ENCODE measurements at regions not wholly inside any gene's neighbourhood (a gene's known extent, or its start where the extent isn't known, plus 50 kb on each side); places are given as distances from the start of the nearest gene placed in this dataset.

DNA sequence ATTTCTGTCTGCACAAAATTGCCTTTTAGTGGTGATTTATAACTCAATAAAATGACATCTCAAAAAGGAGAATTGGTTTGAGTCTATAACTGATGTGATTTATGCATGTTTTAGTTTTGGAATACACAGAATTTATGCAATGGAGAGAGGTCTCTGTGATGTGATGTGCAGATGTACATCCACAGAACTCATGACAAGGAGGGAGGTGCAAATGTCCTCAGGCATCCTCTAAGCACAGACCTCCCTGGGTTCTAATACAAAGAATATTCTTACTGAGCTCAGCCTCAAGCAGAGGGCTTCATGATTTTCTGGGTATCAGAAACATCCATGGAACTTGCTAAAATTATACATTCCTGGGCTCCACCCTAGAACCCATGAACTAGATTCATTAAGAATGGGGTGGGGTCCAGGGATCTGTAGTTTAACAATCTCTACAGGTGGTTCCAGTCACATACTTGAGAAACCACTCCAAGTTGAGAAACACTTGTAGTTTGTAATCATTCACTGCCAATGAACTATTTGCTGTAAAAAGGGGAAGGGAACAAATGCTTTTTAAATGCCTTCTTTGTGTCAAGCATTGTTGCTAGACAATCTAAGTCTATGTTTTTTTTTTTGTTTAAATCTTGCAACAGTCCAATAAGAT lies 60.2 kb upstream of the NEDD9 start:
- Mint-ChIP-seq H3K27ac (no peak overlapping the region), H3K4me1 (peaks cover 9% of the 10 kb centered on the region), H3K9me3 (peaks cover 17% of the 10 kb centered on the region), H3K27me3 (no peaks in the 10 kb centered on the region), H3K4me3 (no peak overlapping the region), H3K36me3 (peaks cover 74% of the 10 kb centered on the region)
- DNase-seq: no peak

DNA sequence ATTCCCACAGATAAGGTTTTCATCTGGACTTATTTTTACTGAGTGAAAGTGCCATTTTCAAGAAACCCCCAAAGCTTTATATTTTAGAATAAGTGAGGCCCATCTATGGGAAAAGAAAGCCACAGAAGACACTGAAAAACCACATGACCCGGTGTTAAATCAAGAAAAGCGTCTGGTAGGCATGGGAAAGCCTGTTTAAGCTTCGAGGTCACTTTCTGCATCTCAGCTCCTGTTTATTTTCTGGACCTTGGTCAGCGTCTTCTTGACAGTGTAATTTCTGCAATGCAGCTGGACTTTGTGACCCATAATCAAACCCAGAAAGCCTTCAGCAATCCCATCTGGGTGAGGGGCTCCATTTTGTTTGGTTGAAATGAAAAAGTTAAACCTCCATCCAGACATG lies 59.6 kb upstream of the NEDD9 start:
- DNase-seq: no peak
- Mint-ChIP-seq H3K4me3 (no peak overlapping the region), H3K27ac (no peak overlapping the region), H3K9me3 (peaks cover 20% of the 10 kb centered on the region), H3K4me1 (peaks cover 9% of the 10 kb centered on the region), H3K36me3 (peaks cover 73% of the 10 kb centered on the region), H3K27me3 (no peaks in the 10 kb centered on the region)

DNA sequence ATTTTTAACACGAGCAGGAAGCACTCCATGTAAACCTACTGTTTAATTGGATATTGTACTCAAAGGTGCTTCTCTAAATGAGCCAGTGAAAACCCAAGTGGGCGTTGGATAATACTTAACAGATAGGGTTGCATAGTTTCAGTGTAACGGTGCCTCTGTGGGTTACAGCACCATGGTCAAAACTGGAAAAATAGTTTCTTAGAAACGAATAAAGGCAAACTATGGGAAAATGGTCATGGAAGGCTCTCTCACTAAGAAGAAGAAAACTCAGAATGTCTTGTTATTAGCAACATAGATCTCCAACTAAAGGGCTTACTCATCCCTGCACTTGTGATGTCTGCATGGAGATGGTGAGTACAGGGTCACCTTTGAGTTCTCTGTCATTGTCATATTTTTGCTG lies 59.1 kb upstream of the NEDD9 start:
- Mint-ChIP-seq H3K9me3 (peaks cover 21% of the 10 kb centered on the region), H3K4me3 (no peak overlapping the region), H3K27me3 (no peaks in the 10 kb centered on the region), H3K4me1 (peaks cover 9% of the 10 kb centered on the region), H3K36me3 (peaks cover 73% of the 10 kb centered on the region), H3K27ac (no peak overlapping the region)
- DNase-seq: no peak

DNA sequence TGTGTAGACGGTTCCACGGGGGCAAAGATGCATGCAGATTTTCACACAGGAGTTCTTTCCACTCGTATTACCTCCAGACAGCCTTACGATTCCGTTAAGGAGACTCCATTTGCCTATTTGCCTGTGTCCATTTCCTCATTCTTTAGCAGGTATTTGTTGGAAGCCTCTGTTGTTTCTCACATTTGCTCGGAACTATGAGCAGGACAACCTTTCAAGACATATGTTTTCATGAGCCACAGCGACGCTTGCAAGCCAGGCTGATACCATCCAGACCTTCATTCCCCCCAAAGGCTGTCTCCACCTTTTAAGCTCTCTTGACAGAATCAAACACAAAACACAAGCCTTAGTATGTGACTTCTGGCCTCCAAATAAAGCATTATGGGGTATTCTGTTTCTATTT lies 57.6 kb upstream of the NEDD9 start:
- no peaks in the 10 kb centered on the region for H3K27me3 Mint-ChIP-seq
- peaks cover 62% of the 10 kb centered on the region for H3K36me3 Mint-ChIP-seq
- H3K27ac Mint-ChIP-seq: no peak overlapping the region
- no peak for DNase-seq
- peaks cover 13% of the 10 kb centered on the region for H3K4me1 Mint-ChIP-seq
- H3K4me3 Mint-ChIP-seq: no peak overlapping the region
- peaks cover 13% of the 10 kb centered on the region for H3K9me3 Mint-ChIP-seq

DNA sequence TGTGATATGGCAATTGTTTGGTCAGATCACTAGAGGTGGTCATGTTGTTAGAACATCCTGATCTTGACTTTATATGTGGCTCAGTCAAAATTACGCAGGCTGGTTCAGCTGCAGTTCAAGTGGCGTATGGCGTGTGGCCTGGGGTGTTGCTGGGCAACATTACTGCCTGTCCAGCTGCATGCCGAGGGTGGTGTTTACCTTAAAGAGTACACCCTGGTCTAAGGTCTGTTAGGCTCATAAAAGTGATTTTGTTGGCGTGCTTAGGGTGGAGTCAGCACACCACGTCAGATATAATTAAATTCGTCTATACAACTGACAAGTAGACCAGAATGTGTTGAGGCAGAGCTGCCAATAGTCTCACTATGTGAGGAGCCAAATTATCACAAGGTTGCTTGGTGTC lies 55.6 kb upstream of the NEDD9 start:
- Mint-ChIP-seq H3K27me3 (no peaks in the 10 kb centered on the region), H3K4me3 (no peak overlapping the region), H3K4me1 (peaks cover 14% of the 10 kb centered on the region), H3K27ac (no peak overlapping the region), H3K36me3 (peaks cover 46% of the 10 kb centered on the region), H3K9me3 (peaks cover 10% of the 10 kb centered on the region)
- no peak for DNase-seq

DNA sequence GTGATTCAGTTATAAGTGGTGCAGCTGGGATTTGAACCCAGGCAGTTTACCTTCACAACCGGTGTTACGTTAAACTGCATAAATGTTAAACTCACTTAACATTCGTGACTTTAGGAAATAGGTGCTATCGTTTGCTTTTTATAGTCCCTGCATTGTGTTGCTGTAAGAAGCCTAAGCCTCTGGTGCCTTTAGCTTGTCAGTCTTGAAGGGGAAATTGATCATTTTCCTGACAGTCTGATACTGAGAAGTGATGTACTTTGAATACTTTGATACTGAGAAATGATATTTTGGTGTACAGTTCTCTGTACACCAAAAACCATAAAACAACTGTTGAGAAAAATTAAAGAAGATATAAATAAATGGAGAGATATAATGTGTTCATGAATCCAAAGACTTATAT lies 52.5 kb upstream of the NEDD9 start:
- Mint-ChIP-seq H3K9me3 (peaks cover 10% of the 10 kb centered on the region), H3K4me3 (no peak overlapping the region), H3K27ac (no peak overlapping the region), H3K27me3 (no peaks in the 10 kb centered on the region), H3K36me3 (peaks cover 32% of the 10 kb centered on the region), H3K4me1 (peaks cover 5% of the 10 kb centered on the region)
- DNase-seq: no peak

DNA sequence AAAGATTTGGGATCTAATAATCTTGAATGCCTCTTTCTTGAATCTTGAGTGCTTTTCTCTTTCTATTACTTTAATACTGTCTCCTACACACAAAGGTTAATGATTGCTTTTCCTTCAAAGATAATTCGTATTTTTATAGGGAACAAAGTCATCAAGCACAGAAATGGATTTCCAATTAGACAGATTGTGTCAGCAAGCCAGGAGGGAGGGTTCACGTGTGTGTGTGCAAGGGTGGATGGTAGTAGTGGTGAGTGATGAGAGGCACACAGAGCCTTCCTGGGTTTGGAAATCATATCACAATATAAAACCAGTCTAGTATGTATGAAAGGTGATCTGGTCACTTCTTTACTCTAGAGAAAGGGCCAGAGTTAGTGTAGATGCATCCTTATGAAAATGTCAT lies 51.2 kb upstream of the NEDD9 start:
- H3K9me3 Mint-ChIP-seq: peaks cover 10% of the 10 kb centered on the region
- H3K27me3 Mint-ChIP-seq: no peaks in the 10 kb centered on the region
- H3K4me1 Mint-ChIP-seq: peaks cover 6% of the 10 kb centered on the region
- peaks cover 31% of the 10 kb centered on the region for H3K36me3 Mint-ChIP-seq
- no peak for DNase-seq
- H3K4me3 Mint-ChIP-seq: no peak overlapping the region
- H3K27ac Mint-ChIP-seq: no peak overlapping the region

DNA sequence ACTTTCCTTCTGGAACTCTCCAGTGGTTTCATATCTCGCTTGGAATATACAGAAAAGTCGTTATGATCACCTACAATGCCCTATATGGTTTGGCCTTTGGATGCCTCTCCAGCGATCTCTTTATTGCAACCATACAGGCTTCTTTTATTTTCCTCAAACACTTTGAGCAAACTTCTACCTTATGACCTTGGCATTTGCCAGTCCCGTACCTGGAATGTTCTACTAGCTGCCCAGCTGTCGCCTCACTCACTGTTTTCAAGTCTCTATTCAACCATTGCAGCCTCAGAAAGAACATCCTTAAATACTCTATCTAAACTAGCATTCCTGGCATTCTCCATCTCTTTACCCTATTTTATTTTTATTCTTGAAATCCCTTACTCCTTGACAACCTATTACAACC lies 50.4 kb upstream of the NEDD9 start:
- Mint-ChIP-seq H3K27me3 (no peaks in the 10 kb centered on the region), H3K4me3 (no peak overlapping the region), H3K9me3 (peaks cover 6% of the 10 kb centered on the region), H3K4me1 (peaks cover 13% of the 10 kb centered on the region), H3K27ac (no peak overlapping the region), H3K36me3 (peaks cover 30% of the 10 kb centered on the region)
- DNase-seq: no peak

Measured in activated naive CD8-positive, alpha-beta T cell treated with anti-CD3 and anti-CD28 coated beads for 36 hours (primary cell).